ENCODE measurements at regions not wholly inside any gene's neighbourhood (a gene's known extent, or its start where the extent isn't known, plus 50 kb on each side); places are given as distances from the start of the nearest gene placed in this dataset.

- intact Hi-C loops (cut with micrococcal nuclease): no loop called here
- Histone ChIP-seq H2AFZ (replicated peaks; ENCODE audit: low read length, poor library complexity) (no peak overlapping the region), H2BK5ac (ENCODE audit: low read depth, low read length, poor library complexity, severe bottlenecking) (no peak overlapping the region), H4K8ac (ENCODE audit: low read depth in 2 of 2, low read length in 2 of 2) (no peak overlapping the region), H2AK5ac (ENCODE audit: low read depth, low read length) (no peak overlapping the region), H3K9me1 (ENCODE audit: insufficient read depth, low read length) (no peaks in the 10 kb centered on the region), H3K23ac (ENCODE audit: low read depth, low read length) (no peak overlapping the region), H2AK9ac (replicated peaks; ENCODE audit: low read depth, low read length, poor library complexity) (no peak overlapping the region), H3K56ac (ENCODE audit: extremely low read depth, insufficient read depth, low read length) (no peak overlapping the region), H3K9me3 (ENCODE audit: control insufficient read depth, insufficient read depth, low read length) (peaks cover 6% of the 10 kb centered on the region), H3K4me2 (ENCODE audit: low read depth, low read length) (no peak overlapping the region), H4K20me1 (ENCODE audit: insufficient read depth, low read length) (no peaks in the 10 kb centered on the region), H2BK15ac (ENCODE audit: low read depth, low read length) (no peak overlapping the region), H3K4me1 (ENCODE audit: control insufficient read depth, insufficient read depth, low read length) (no peaks in the 10 kb centered on the region), H3K27me3 (ENCODE audit: control insufficient read depth, insufficient read depth, low read length) (no peaks in the 10 kb centered on the region), H2BK120ac (ENCODE audit: low read depth, low read length) (no peak overlapping the region), H3K4ac (ENCODE audit: low read depth, low read length) (no peak overlapping the region), H3K27ac (ENCODE audit: insufficient read depth, low read length) (no peak overlapping the region), H3K4me3 (ENCODE audit: insufficient read depth, low read depth, low read length) (no peak overlapping the region), H3K79me1 (ENCODE audit: low read depth in 1 of 2, low read length in 2 of 2) (no peaks in the 10 kb centered on the region), H3K9ac (ENCODE audit: low read depth, low read length) (no peak overlapping the region), H2BK20ac (ENCODE audit: low read depth, low read length) (no peak overlapping the region), H3K14ac (replicated peaks; ENCODE audit: low read depth, low read length) (no peak overlapping the region), H4K5ac (ENCODE audit: low read depth, low read length) (no peak overlapping the region), H3K36me3 (ENCODE audit: control insufficient read depth, insufficient read depth, low read length) (no peaks in the 10 kb centered on the region), H4K91ac (ENCODE audit: insufficient read depth, low read depth, low read length) (no peak overlapping the region), H3K18ac (ENCODE audit: low read depth, low read length) (no peak overlapping the region)
- no TSS peak for BruUV-seq (replicated peaks)
- in situ Hi-C loops (cut with MboI; ENCODE audit: low sequenced_read_pairs): no loop called here
- DNase-seq (no peak), ATAC-seq (ENCODE audit: low read depth) (no peak)
- dilution Hi-C loops (cut with HindIII; ENCODE audit: low sequenced_read_pairs, unreplicated experiment): no loop called here
- ChIA-PET CTCF (no interaction called here), POLR2A (ENCODE audit: unreplicated experiment) (no interaction called here)
- TF ChIP-seq NFE2L2 (IDR thresholded peaks at IDR 0.05; ENCODE audit: low read depth, low read length) (no peak), RCOR1 (IDR thresholded peaks at IDR 0.05; ENCODE audit: insufficient replicate concordance, low read length) (no peak), FOS (IDR thresholded peaks at IDR 0.05; ENCODE audit: low read depth, low read length) (no peak), MAZ (IDR thresholded peaks at IDR 0.05; ENCODE audit: borderline replicate concordance, low read depth, low read length) (no peak), USF2 (IDR thresholded peaks at IDR 0.05; ENCODE audit: low read depth, low read length) (no peak)
- no CpG with 5 or more reads among the region's 1 CpG for WGBS, 2 experiments (ENCODE audit: extremely low coverage in 2 of 2, insufficient read length in 1 of 2)
Measured at GRCh38 chr10:109618301-109618700, 305.0 kb downstream of the XPNPEP1 start.

All from IMR-90 (cell line).